HEK293T (cell line): ENCODE measurements at regions not wholly inside any gene's neighbourhood (a gene's known extent, or its start where the extent isn't known, plus 50 kb on each side); places are given as distances from the start of the nearest gene placed in this dataset.

Source experiments
- FOXA1 ChIP-seq: fragments of 450-650 bp; IDR thresholded peaks from 2 replicates; pipeline ENCODE4 v1.6.1; 2016; ENCODE audit warnings: mild to moderate bottlenecking
- FOXK2 ChIP-seq: fragments of 450-650 bp; IDR thresholded peaks from 2 replicates; pipeline ENCODE4 v1.6.1; 2016; ENCODE audit warnings: mild to moderate bottlenecking
- FOXM1 ChIP-seq: fragments of 450-650 bp; IDR thresholded peaks from 2 replicates; pipeline ENCODE4 v1.6.1; 2017; ENCODE audit warnings: mild to moderate bottlenecking, borderline replicate concordance
- NFRKB ChIP-seq: fragments of 450-650 bp; IDR thresholded peaks from 2 replicates; pipeline ENCODE4 v1.6.1; 2016; ENCODE audit warnings: mild to moderate bottlenecking, moderate library complexity

DNA sequence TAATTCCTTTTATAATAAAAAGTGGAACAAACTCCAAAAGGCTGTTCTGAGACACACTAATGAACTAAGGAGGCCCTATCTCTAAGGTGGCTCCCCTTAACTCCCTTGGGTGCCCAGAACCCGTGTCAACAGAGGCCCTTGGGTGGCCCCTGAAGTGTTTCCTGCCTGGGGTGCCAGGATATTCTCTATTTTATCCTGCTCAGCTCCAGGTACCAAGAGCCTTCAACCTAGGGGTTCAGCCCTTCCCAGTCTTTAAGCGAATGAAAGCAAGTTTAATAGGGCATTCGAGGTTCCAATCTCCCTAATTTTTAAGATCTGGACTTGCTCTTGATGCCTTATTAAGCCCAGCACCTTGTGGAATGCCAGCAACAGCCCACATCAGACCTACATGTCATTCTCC is 64.4 kb upstream of the MYO3A start:
- TF ChIP-seq NFRKB = no peak
- TF ChIP-seq FOXK2 = no peak
- no peak for TF ChIP-seq FOXA1
- TF ChIP-seq FOXM1 = no peak
